ENCODE measurements at regions not wholly inside any gene's neighbourhood (a gene's known extent, or its start where the extent isn't known, plus 50 kb on each side); places are given as distances from the start of the nearest gene placed in this dataset.

DNA sequence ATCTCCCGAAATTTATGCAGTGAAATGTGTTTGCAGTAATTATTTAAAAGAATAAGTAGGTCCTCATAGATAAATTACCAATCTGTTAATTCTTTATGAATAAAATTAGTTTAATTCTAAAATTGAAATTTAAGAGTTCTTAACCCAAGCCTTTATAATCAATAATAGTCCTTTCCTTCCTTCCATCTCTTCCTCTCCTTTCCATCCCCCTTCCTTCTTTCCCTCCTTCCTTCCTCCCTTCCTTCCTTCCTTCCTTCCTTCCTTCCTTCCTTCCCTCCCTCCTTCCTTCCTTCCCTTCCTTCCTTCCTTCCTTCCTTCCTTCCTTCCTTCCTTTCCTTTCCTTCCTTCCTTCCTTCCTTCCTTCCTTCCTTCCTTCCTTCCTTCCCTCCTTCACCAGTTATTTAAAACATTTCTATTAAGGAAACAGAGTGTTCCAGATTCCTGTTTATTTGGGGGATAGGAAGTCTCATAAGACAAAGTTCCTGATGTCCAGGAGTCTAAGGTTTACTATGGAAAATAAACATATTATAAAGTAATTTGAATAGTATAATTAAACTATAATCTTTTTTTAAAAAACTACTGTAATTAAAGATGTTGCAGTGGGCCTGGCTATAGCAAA lies 285.3 kb upstream of the NOX3 start:
- ATAC-seq (ENCODE audit: insufficient read depth, low FRiP score) (no peak), DNase-seq (no peak)
- H3K4me3 ChIP-seq: no peak overlapping the region
- H3K36me3 ChIP-seq (ENCODE audit: control insufficient read depth in 4 of 4, insufficient read depth in 4 of 4, low read length in 4 of 4): no peaks in the 10 kb centered on the region
- H3K9me3 ChIP-seq (ENCODE audit: control insufficient read depth in 4 of 4, insufficient read depth in 3 of 4, low read length in 3 of 4): no peaks in the 10 kb centered on the region
- no peaks in the 10 kb centered on the region for H3K27me3 ChIP-seq (ENCODE audit: control insufficient read depth in 3 of 3, insufficient read depth in 3 of 3, low read length in 2 of 3)
- H3K27ac ChIP-seq (ENCODE audit: low read depth in 1 of 2, low read length in 1 of 2): no peak overlapping the region
- H3K9ac ChIP-seq (ENCODE audit: insufficient read depth in 1 of 2, low read length in 2 of 2): no peak overlapping the region
- TF ChIP-seq, protein P1, sequence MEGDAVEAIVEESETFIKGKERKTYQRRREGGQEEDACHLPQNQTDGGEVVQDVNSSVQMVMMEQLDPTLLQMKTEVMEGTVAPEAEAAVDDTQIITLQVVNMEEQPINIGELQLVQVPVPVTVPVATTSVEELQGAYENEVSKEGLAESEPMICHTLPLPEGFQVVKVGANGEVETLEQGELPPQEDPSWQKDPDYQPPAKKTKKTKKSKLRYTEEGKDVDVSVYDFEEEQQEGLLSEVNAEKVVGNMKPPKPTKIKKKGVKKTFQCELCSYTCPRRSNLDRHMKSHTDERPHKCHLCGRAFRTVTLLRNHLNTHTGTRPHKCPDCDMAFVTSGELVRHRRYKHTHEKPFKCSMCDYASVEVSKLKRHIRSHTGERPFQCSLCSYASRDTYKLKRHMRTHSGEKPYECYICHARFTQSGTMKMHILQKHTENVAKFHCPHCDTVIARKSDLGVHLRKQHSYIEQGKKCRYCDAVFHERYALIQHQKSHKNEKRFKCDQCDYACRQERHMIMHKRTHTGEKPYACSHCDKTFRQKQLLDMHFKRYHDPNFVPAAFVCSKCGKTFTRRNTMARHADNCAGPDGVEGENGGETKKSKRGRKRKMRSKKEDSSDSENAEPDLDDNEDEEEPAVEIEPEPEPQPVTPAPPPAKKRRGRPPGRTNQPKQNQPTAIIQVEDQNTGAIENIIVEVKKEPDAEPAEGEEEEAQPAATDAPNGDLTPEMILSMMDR (IDR thresholded peaks at IDR 0.05; ENCODE audit: control extremely low read depth, extremely low read depth): no peak
- WGBS, 2 donors: 87 to 90% methylated on average over 1 of the region's 1 CpG
- no peaks in the 10 kb centered on the region for H3K4me1 ChIP-seq (ENCODE audit: control insufficient read depth in 5 of 5, insufficient read depth in 5 of 5, low read length in 5 of 5)

DNA sequence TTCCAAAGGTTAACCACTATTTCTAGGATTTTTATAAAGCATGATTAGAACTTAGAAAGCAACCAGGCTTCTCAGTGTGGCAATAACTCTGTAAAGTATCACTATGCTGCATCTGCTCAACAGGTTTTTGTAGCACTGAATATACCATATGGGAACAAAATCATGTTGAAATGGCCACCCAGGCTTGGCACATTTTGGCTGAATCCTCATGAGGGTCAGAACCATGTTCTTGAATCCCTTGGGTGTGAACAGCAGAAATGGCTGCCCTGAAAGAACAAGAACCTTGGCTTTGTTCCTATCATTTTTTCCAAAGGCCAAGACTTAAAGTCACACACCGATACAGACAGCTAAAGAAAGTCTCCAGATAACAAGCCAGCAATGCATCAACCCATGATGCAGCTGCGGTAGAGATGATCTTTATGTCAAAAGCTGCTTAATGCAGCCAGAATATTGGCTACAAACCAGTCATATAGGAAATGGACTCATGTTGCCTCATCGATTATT lies 283.0 kb upstream of the NOX3 start:
- no peak overlapping the region for H3K4me3 ChIP-seq
- no peak overlapping the region for H3K9ac ChIP-seq (ENCODE audit: insufficient read depth in 1 of 2, low read length in 2 of 2)
- H3K27me3 ChIP-seq (ENCODE audit: control insufficient read depth in 3 of 3, insufficient read depth in 3 of 3, low read length in 2 of 3): no peaks in the 10 kb centered on the region
- H3K4me1 ChIP-seq (ENCODE audit: control insufficient read depth in 5 of 5, insufficient read depth in 5 of 5, low read length in 5 of 5): no peaks in the 10 kb centered on the region
- H3K36me3 ChIP-seq (ENCODE audit: control insufficient read depth in 4 of 4, insufficient read depth in 4 of 4, low read length in 4 of 4): no peaks in the 10 kb centered on the region
- TF ChIP-seq, protein P1 (IDR thresholded peaks at IDR 0.05; ENCODE audit: control extremely low read depth, extremely low read depth): no peak
- ATAC-seq (ENCODE audit: insufficient read depth, low FRiP score) (no peak), DNase-seq (no peak)
- H3K27ac ChIP-seq (ENCODE audit: low read depth in 1 of 2, low read length in 1 of 2): no peak overlapping the region
- WGBS, 2 donors: 89 to 93% methylated on average over 3 of the region's 3 CpGs
- no peaks in the 10 kb centered on the region for H3K9me3 ChIP-seq (ENCODE audit: control insufficient read depth in 4 of 4, insufficient read depth in 3 of 4, low read length in 3 of 4)

DNA sequence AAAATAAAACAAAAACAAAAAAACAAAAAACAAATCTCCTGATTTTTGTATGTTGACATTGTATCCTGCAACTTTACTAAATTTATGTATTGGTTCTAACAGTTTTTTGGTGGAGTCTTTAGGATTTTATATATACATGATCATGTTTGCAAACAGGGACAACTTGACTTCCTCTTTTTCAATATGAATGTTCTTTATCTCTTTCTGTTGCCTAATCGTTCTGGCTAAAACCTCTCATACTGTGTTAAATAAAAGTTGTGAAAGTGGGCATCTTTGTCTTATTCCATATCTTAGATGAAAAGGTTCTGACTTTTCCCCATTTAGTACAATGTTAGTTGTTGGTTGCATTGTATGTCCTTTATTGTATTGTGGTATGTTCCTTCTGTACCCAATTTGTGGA lies 261.7 kb upstream of the NOX3 start:
- TF ChIP-seq, protein P1 (IDR thresholded peaks at IDR 0.05; ENCODE audit: control extremely low read depth, extremely low read depth): no peak
- DNase-seq: no peak
- 19 to 46% methylated on average over 1 of the region's 1 CpG for WGBS, 2 donors
- Histone ChIP-seq H3K4me3 (no peak overlapping the region), H3K36me3 (ENCODE audit: control insufficient read depth in 4 of 4, insufficient read depth in 4 of 4, low read length in 4 of 4) (no peaks in the 10 kb centered on the region), H3K4me1 (ENCODE audit: control insufficient read depth in 5 of 5, insufficient read depth in 5 of 5, low read length in 5 of 5) (no peaks in the 10 kb centered on the region), H3K9me3 (ENCODE audit: control insufficient read depth in 4 of 4, insufficient read depth in 3 of 4, low read length in 3 of 4) (no peaks in the 10 kb centered on the region), H3K27me3 (ENCODE audit: control insufficient read depth in 3 of 3, insufficient read depth in 3 of 3, low read length in 2 of 3) (no peaks in the 10 kb centered on the region), H3K27ac (ENCODE audit: low read depth in 1 of 2, low read length in 1 of 2) (no peak overlapping the region), H3K9ac (ENCODE audit: insufficient read depth in 1 of 2, low read length in 2 of 2) (no peak overlapping the region)
- ATAC-seq (ENCODE audit: insufficient read depth, low FRiP score): no peak

DNA sequence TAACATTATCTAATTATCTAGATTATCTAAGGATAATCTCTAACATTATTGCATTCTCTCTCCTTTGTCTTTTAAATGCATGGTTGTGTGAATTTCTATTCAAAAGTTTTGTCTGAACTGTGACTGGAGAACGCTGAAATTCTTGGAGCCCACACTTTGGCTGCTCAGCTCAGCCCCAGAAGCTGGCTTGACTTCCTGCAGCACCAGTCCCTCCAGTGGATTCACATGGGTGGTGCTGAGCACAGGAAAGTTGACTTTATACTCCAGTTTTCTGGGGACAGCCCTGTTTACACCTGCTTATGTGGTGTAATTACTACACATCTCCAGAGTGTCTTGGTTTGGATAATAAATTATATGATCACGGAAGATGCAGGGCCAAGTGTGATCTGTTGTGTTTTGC lies 255.1 kb upstream of the NOX3 start:
- WGBS, 2 donors: 59 to 62% methylated on average over 2 of the region's 2 CpGs
- TF ChIP-seq, protein P1 (IDR thresholded peaks at IDR 0.05; ENCODE audit: control extremely low read depth, extremely low read depth): no peak
- Histone ChIP-seq H3K27me3 (ENCODE audit: control insufficient read depth in 3 of 3, insufficient read depth in 3 of 3, low read length in 2 of 3) (no peaks in the 10 kb centered on the region), H3K36me3 (ENCODE audit: control insufficient read depth in 4 of 4, insufficient read depth in 4 of 4, low read length in 4 of 4) (no peaks in the 10 kb centered on the region), H3K4me3 (no peak overlapping the region), H3K9ac (ENCODE audit: insufficient read depth in 1 of 2, low read length in 2 of 2) (no peak overlapping the region), H3K9me3 (ENCODE audit: control insufficient read depth in 4 of 4, insufficient read depth in 3 of 4, low read length in 3 of 4) (peaks cover 0 to 3% (median 0%) of the 10 kb centered on the region in 4 donors), H3K4me1 (ENCODE audit: control insufficient read depth in 5 of 5, insufficient read depth in 5 of 5, low read length in 5 of 5) (peaks cover 0 to 8% (median 0%) of the 10 kb centered on the region in 5 donors), H3K27ac (ENCODE audit: low read depth in 1 of 2, low read length in 1 of 2) (no peak overlapping the region)
- no peak for DNase-seq
- no peak for ATAC-seq (ENCODE audit: insufficient read depth, low FRiP score)
